GM19467 (cell line): ENCODE measurements at regions not wholly inside any gene's neighbourhood (a gene's known extent, or its start where the extent isn't known, plus 50 kb on each side); places are given as distances from the start of the nearest gene placed in this dataset.
"Not testable (repeated sequence)": the region's sequence is repeated elsewhere in the genome, so short reads cannot be mapped to it uniquely, and the experiment has no call there.

Source experiments
- ATAC-seq: cut with Tn5 transposase; IDR thresholded peaks from one replicate; pipeline ENCODE4 v1.9.1; 2021; ENCODE audit warnings: mild to moderate bottlenecking, moderate library complexity; ENCODE audit not compliant: unreplicated experiment

GRCh38 chr5:28914297-28914696 lies 1875.9 kb upstream of the CDH9 start:
- no peak for ATAC-seq

GRCh38 chr5:28903643-28904042 lies 1865.3 kb upstream of the CDH9 start:
- ATAC-seq = no peak

GRCh38 chr5:28896949-28897348 lies 1858.6 kb upstream of the CDH9 start:
- no peak for ATAC-seq

- no peak for ATAC-seq
These were observed 1842.5 kb upstream of the CDH9 start for GRCh38 chr5:28880936-28881335.

- ATAC-seq = no peak
These were observed 1838.7 kb upstream of the CDH9 start for GRCh38 chr5:28877050-28877449.

GRCh38 chr5:28864006-28864405 lies 1825.6 kb upstream of the CDH9 start:
- no peak for ATAC-seq

- no peak for ATAC-seq
These were observed 1824.4 kb upstream of the CDH9 start for GRCh38 chr5:28862860-28863196.

GRCh38 chr5:28862137-28862859 lies 1823.9 kb upstream of the CDH9 start:
- ATAC-seq = no peak

GRCh38 chr5:28855626-28856025 lies 1817.2 kb upstream of the CDH9 start:
- no peak for ATAC-seq

- ATAC-seq = no peak
These were observed 1812.0 kb upstream of the CDH9 start for GRCh38 chr5:28850320-28850921.

GRCh38 chr5:28831042-28831441 lies 1792.7 kb upstream of the CDH9 start:
- ATAC-seq = no peak

- no peak for ATAC-seq
These were observed 1784.8 kb upstream of the CDH9 start for GRCh38 chr5:28823231-28823630.

GRCh38 chr5:28822071-28822470 lies 1783.7 kb upstream of the CDH9 start:
- ATAC-seq = no peak

- no peak for ATAC-seq
These were observed 1772.4 kb upstream of the CDH9 start for GRCh38 chr5:28810751-28811136.

GRCh38 chr5:28809811-28810750 lies 1771.7 kb upstream of the CDH9 start:
- ATAC-seq = no peak

GRCh38 chr5:28808967-28809810 lies 1770.8 kb upstream of the CDH9 start:
- ATAC-seq = no peak

- no peak for ATAC-seq
These were observed 1768.9 kb upstream of the CDH9 start for GRCh38 chr5:28807195-28807729.

- ATAC-seq = not testable (repeated sequence)
These were observed 1760.6 kb upstream of the CDH9 start for GRCh38 chr5:28799035-28799434.

- no peak for ATAC-seq
These were observed 1750.6 kb upstream of the CDH9 start for GRCh38 chr5:28788954-28789353.

GRCh38 chr5:28780083-28780692 lies 1741.8 kb upstream of the CDH9 start:
- ATAC-seq = no peak
